ENCODE measurements at regions not wholly inside any gene's neighbourhood (a gene's known extent, or its start where the extent isn't known, plus 50 kb on each side); places are given as distances from the start of the nearest gene placed in this dataset.

GRCh38 chr9:26391036-26391435, 501.6 kb downstream of the CAAP1 start:
- no peak for ATAC-seq
- no peak for TF ChIP-seq OSR1 (CRISPR knock-in tag; IDR thresholded peaks at IDR 0.05)
- TF ChIP-seq ZFP30 (CRISPR knock-in tag; IDR thresholded peaks at IDR 0.05), result no peak
- no peak for TF ChIP-seq SNAI2 (CRISPR knock-in tag; IDR thresholded peaks at IDR 0.05)
- no peak for TF ChIP-seq CSDC2 (CRISPR knock-in tag; IDR thresholded peaks at IDR 0.05)
- no peak for TF ChIP-seq ZNF8 (CRISPR knock-in tag; IDR thresholded peaks at IDR 0.05)
- TF ChIP-seq ESRRG (CRISPR knock-in tag; IDR thresholded peaks at IDR 0.05), result no peak
- TF ChIP-seq ZFP3 (CRISPR knock-in tag; IDR thresholded peaks at IDR 0.05), result no peak
- TF ChIP-seq TCF4 (CRISPR knock-in tag; IDR thresholded peaks at IDR 0.05; ENCODE audit: borderline replicate concordance), result no peak
- TF ChIP-seq ZNF565 (CRISPR knock-in tag; conservative IDR thresholded peaks at IDR 0.05; ENCODE audit: low read depth), result no peak
- no peak for TF ChIP-seq POU6F1 (CRISPR knock-in tag; IDR thresholded peaks at IDR 0.05; ENCODE audit: borderline replicate concordance, low read depth)
- TF ChIP-seq, protein P1, sequence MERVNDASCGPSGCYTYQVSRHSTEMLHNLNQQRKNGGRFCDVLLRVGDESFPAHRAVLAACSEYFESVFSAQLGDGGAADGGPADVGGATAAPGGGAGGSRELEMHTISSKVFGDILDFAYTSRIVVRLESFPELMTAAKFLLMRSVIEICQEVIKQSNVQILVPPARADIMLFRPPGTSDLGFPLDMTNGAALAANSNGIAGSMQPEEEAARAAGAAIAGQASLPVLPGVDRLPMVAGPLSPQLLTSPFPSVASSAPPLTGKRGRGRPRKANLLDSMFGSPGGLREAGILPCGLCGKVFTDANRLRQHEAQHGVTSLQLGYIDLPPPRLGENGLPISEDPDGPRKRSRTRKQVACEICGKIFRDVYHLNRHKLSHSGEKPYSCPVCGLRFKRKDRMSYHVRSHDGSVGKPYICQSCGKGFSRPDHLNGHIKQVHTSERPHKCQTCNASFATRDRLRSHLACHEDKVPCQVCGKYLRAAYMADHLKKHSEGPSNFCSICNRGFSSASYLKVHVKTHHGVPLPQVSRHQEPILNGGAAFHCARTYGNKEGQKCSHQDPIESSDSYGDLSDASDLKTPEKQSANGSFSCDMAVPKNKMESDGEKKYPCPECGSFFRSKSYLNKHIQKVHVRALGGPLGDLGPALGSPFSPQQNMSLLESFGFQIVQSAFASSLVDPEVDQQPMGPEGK (CRISPR knock-in tag; IDR thresholded peaks at IDR 0.05; ENCODE audit: borderline replicate concordance), result no peak
- TF ChIP-seq GLIS3 (CRISPR knock-in tag; IDR thresholded peaks at IDR 0.05), result no peak
- no peak for TF ChIP-seq TOX (CRISPR knock-in tag; IDR thresholded peaks at IDR 0.05; ENCODE audit: borderline replicate concordance)
- TF ChIP-seq, protein P2, sequence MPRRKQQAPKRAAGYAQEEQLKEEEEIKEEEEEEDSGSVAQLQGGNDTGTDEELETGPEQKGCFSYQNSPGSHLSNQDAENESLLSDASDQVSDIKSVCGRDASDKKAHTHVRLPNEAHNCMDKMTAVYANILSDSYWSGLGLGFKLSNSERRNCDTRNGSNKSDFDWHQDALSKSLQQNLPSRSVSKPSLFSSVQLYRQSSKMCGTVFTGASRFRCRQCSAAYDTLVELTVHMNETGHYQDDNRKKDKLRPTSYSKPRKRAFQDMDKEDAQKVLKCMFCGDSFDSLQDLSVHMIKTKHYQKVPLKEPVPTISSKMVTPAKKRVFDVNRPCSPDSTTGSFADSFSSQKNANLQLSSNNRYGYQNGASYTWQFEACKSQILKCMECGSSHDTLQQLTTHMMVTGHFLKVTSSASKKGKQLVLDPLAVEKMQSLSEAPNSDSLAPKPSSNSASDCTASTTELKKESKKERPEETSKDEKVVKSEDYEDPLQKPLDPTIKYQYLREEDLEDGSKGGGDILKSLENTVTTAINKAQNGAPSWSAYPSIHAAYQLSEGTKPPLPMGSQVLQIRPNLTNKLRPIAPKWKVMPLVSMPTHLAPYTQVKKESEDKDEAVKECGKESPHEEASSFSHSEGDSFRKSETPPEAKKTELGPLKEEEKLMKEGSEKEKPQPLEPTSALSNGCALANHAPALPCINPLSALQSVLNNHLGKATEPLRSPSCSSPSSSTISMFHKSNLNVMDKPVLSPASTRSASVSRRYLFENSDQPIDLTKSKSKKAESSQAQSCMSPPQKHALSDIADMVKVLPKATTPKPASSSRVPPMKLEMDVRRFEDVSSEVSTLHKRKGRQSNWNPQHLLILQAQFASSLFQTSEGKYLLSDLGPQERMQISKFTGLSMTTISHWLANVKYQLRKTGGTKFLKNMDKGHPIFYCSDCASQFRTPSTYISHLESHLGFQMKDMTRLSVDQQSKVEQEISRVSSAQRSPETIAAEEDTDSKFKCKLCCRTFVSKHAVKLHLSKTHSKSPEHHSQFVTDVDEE (CRISPR knock-in tag; IDR thresholded peaks at IDR 0.05), result no peak
- TF ChIP-seq, protein P3, sequence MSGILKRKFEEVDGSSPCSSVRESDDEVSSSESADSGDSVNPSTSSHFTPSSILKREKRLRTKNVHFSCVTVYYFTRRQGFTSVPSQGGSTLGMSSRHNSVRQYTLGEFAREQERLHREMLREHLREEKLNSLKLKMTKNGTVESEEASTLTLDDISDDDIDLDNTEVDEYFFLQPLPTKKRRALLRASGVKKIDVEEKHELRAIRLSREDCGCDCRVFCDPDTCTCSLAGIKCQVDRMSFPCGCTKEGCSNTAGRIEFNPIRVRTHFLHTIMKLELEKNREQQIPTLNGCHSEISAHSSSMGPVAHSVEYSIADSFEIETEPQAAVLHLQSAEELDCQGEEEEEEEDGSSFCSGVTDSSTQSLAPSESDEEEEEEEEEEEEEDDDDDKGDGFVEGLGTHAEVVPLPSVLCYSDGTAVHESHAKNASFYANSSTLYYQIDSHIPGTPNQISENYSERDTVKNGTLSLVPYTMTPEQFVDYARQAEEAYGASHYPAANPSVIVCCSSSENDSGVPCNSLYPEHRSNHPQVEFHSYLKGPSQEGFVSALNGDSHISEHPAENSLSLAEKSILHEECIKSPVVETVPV (CRISPR knock-in tag; IDR thresholded peaks at IDR 0.05), result no peak
- no peak for TF ChIP-seq ISL1 (CRISPR knock-in tag; IDR thresholded peaks at IDR 0.05)
- TF ChIP-seq PPARA (CRISPR knock-in tag; IDR thresholded peaks at IDR 0.05; ENCODE audit: borderline replicate concordance), result no peak

- TF ChIP-seq, protein P1 (CRISPR knock-in tag; IDR thresholded peaks at IDR 0.05; ENCODE audit: borderline replicate concordance), result no peak
- no peak for TF ChIP-seq TCF4 (CRISPR knock-in tag; IDR thresholded peaks at IDR 0.05; ENCODE audit: borderline replicate concordance)
- TF ChIP-seq CSDC2 (CRISPR knock-in tag; IDR thresholded peaks at IDR 0.05), result no peak
- no peak for TF ChIP-seq ARNTL (CRISPR knock-in tag; IDR thresholded peaks at IDR 0.05; ENCODE audit: borderline replicate concordance, low read depth)
- TF ChIP-seq ZFP30 (CRISPR knock-in tag; IDR thresholded peaks at IDR 0.05), result no peak
- no peak for TF ChIP-seq RARB (CRISPR knock-in tag; IDR thresholded peaks at IDR 0.05)
- TF ChIP-seq, protein P3 (CRISPR knock-in tag; IDR thresholded peaks at IDR 0.05), result no peak
- ATAC-seq, result no peak
Observed at GRCh38 chr9:26375448-26375847, 517.2 kb downstream of the CAAP1 start.

Measured in SK-N-SH treated with all-trans-retinoic acid at 6 μM for 48 hours (cell line).